GM23338 (cell line): ENCODE measurements at regions not wholly inside any gene's neighbourhood (a gene's known extent, or its start where the extent isn't known, plus 50 kb on each side); places are given as distances from the start of the nearest gene placed in this dataset.

Experiments
- ATAC-seq: fragments of 200-7000 bp; cut with Tn5 transposase; 3 replicates; pipeline ENCODE4 v1.9.1; 2020
- DNase-seq: peaks from one replicate; pipeline ENCODE4 v3.0.0-alpha.2; 2015; ENCODE audit warnings: low spot score
- H2AFZ ChIP-seq: fragments of 200-600 bp; sonication (generic); 2 replicates; pipeline ENCODE4 v1.8.0; 2016; ENCODE audit warnings: antibody characterized with exemption, mild to moderate bottlenecking, moderate library complexity
- H3F3A ChIP-seq: fragments of 200-600 bp; sonication (generic); replicated peaks from 2 replicates; pipeline ENCODE4 v1.8.0; 2017; ENCODE audit warnings: antibody characterized with exemption, mixed run types, low read depth
- H3K27ac ChIP-seq: fragments of 200-600 bp; sonication (generic); 2 replicates; pipeline ENCODE4 v1.6.1; 2016; ENCODE audit warnings: low read depth
- H3K27me3 ChIP-seq: fragments of 200-600 bp; sonication (generic); 2 replicates; pipeline ENCODE4 v1.8.0; 2016; ENCODE audit warnings: mild to moderate bottlenecking, mixed run types, moderate library complexity; ENCODE audit not compliant: insufficient read depth
- H3K36me3 ChIP-seq: fragments of 200-600 bp; sonication (generic); 2 replicates; pipeline ENCODE4 v1.8.0; 2016; ENCODE audit warnings: mild to moderate bottlenecking; ENCODE audit not compliant: insufficient read depth
- H3K4me1 ChIP-seq: fragments of 200-600 bp; sonication (generic); 2 replicates; pipeline ENCODE4 v1.8.0; 2016; ENCODE audit warnings: mild to moderate bottlenecking, moderate library complexity; ENCODE audit not compliant: insufficient read depth
- H3K4me2 ChIP-seq: fragments of 200-600 bp; sonication (generic); 2 replicates; pipeline ENCODE4 v1.7.1; 2017; ENCODE audit warnings: mixed run types
- H3K4me3 ChIP-seq: fragments of 200-600 bp; sonication (generic); 2 replicates; pipeline ENCODE4 v1.6.1; 2016; ENCODE audit warnings: mixed run types
- H3K79me2 ChIP-seq: fragments of 200-600 bp; sonication (generic); replicated peaks from 2 replicates; pipeline ENCODE4 v1.8.0; 2017; ENCODE audit warnings: mild to moderate bottlenecking; ENCODE audit not compliant: insufficient read depth
- H3K9me2 ChIP-seq: fragments of 200-600 bp; sonication (generic); 2 replicates; pipeline ENCODE4 v1.8.0; 2017; ENCODE audit not compliant: insufficient read depth
- H4K20me1 ChIP-seq: fragments of 200-600 bp; sonication (generic); replicated peaks from 2 replicates; pipeline ENCODE4 v1.8.0; 2017; ENCODE audit warnings: mild to moderate bottlenecking; ENCODE audit not compliant: insufficient read depth
- H3K27ac Mint-ChIP-seq: 2 replicates; pipeline ENCODE4 v1.8.0; 2020; ENCODE audit warnings: inconsistent platforms, mild to moderate bottlenecking, moderate library complexity, mixed read lengths
- H3K27me3 Mint-ChIP-seq: 3 replicates; pipeline ENCODE4 v1.8.0; 2022; ENCODE audit warnings: low read depth, mild to moderate bottlenecking, moderate library complexity, mixed read lengths, inconsistent platforms; ENCODE audit not compliant: insufficient read depth, poor library complexity
- H3K36me3 Mint-ChIP-seq: 3 replicates; pipeline ENCODE4 v1.8.0; 2021; ENCODE audit warnings: low read depth, mild to moderate bottlenecking, inconsistent platforms, moderate library complexity, mixed read lengths
- H3K4me1 Mint-ChIP-seq: 3 replicates; pipeline ENCODE4 v1.8.0; 2020; ENCODE audit warnings: mild to moderate bottlenecking, inconsistent platforms, mixed read lengths
- H3K4me3 Mint-ChIP-seq: 3 replicates; pipeline ENCODE4 v1.8.0; 2021; ENCODE audit warnings: moderate library complexity, mild to moderate bottlenecking, inconsistent platforms, mixed read lengths
- H3K9me3 Mint-ChIP-seq: 3 replicates; pipeline ENCODE4 v1.8.0; 2020; ENCODE audit warnings: moderate library complexity, mild to moderate bottlenecking, inconsistent platforms, mixed read lengths
- CREB1 ChIP-seq: fragments of 250-450 bp; sonication (Bioruptor Pico); IDR thresholded peaks from 2 replicates; pipeline ENCODE4 v1.5.0; 2020; ENCODE audit warnings: low read depth, mild to moderate bottlenecking, moderate library complexity
- EZH2phosphoT487 ChIP-seq: fragments of 200-600 bp; sonication (generic); IDR thresholded peaks from one replicate; pipeline ENCODE4 v1.8.1; 2018; ENCODE audit warnings: antibody characterized with exemption; ENCODE audit not compliant: unreplicated experiment
- NANOG ChIP-seq: IDR thresholded peaks from 2 replicates; pipeline ENCODE4 v1.6.1; 2016; ENCODE audit warnings: antibody characterized with exemption, borderline replicate concordance
- POLR2AphosphoS5 ChIP-seq: IDR thresholded peaks from 2 replicates; pipeline ENCODE4 v1.6.1; 2016; ENCODE audit warnings: antibody characterized with exemption, low read depth
- STAT1 ChIP-seq: IDR thresholded peaks from one replicate; pipeline ENCODE4 v1.6.1; 2016; ENCODE audit warnings: antibody characterized with exemption; ENCODE audit not compliant: unreplicated experiment
- ZNF114 ChIP-seq: fragments of 250-450 bp; sonication (Bioruptor Pico); IDR thresholded peaks from 2 replicates; pipeline ENCODE4 v1.5.0; 2020; ENCODE audit warnings: mild to moderate bottlenecking, moderate library complexity
- TF ChIP-seq, protein P1 (sequence below): IDR thresholded peaks from 2 replicates; pipeline ENCODE4 v1.6.1; 2016; ENCODE audit warnings: antibody characterized with exemption
- TF ChIP-seq, protein P2 (sequence below): fragments of 250-450 bp; sonication (Bioruptor Pico); IDR thresholded peaks from 2 replicates; pipeline ENCODE4 v1.5.0; 2020; ENCODE audit warnings: mild to moderate bottlenecking, moderate library complexity

DNA sequence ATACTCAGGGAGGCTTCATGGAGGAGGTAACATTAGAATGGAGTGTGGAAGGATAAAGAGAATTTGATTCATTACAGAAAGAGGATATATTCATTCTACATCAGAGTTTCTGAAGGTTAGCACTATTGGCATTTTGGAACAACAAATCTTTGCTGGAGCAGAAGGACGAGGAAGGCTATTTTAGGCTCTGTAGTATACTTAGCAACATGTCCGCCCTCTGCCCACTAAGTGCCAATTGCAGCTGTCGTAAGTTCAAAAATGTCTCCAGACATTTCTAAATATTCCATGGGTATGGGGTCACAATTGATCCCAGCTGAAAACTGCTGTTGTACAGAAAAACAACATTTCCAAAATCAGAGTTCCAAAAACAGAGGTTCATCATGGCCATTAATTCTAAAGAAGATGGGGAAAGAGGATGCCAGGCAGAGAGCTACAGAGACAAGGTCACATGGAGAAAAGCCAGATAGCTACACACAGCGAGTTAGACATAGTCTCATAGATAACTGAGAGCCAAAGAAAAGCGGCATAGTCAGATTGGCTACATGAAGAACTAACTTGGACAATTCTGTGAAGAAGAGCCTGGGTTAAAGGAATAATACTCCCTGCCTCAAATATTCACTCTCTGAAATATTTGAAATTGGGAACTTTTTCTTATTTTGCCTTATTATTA is 846.4 kb upstream of the CDH8 start:
- Histone ChIP-seq H3K79me2 (no peaks in the 10 kb centered on the region), H3F3A (no peaks in the 10 kb centered on the region), H3K4me2 (no peak overlapping the region), H3K27me3 (no peaks in the 10 kb centered on the region), H3K36me3 (no peaks in the 10 kb centered on the region), H4K20me1 (no peaks in the 10 kb centered on the region), H3K4me1 (no peaks in the 10 kb centered on the region), H3K27ac (no peak overlapping the region), H3K4me3 (no peak overlapping the region), H2AFZ (no peak overlapping the region), H3K9me2 (no peaks in the 10 kb centered on the region; the same call in 1 of the 2 replicates)
- Mint-ChIP-seq H3K4me3 (no peak overlapping the region), H3K9me3 (no peaks in the 10 kb centered on the region; the same call in 1 of the 3 replicates), H3K27me3 (no peaks in the 10 kb centered on the region), H3K27ac (no peak overlapping the region), H3K4me1 (no peaks in the 10 kb centered on the region), H3K36me3 (no peaks in the 10 kb centered on the region; the same call in 2 of the 3 replicates)
- ATAC-seq (no peak), DNase-seq (no peak)
- TF ChIP-seq EZH2phosphoT487 (no peak), STAT1 (no peak), ZNF114 (CRISPR knock-in tag) (no peak), POLR2AphosphoS5 (no peak), NANOG (no peak), CREB1 (CRISPR knock-in tag) (no peak)
- TF ChIP-seq, protein P1, sequence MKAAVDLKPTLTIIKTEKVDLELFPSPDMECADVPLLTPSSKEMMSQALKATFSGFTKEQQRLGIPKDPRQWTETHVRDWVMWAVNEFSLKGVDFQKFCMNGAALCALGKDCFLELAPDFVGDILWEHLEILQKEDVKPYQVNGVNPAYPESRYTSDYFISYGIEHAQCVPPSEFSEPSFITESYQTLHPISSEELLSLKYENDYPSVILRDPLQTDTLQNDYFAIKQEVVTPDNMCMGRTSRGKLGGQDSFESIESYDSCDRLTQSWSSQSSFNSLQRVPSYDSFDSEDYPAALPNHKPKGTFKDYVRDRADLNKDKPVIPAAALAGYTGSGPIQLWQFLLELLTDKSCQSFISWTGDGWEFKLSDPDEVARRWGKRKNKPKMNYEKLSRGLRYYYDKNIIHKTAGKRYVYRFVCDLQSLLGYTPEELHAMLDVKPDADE = no peak
- TF ChIP-seq, protein P2, sequence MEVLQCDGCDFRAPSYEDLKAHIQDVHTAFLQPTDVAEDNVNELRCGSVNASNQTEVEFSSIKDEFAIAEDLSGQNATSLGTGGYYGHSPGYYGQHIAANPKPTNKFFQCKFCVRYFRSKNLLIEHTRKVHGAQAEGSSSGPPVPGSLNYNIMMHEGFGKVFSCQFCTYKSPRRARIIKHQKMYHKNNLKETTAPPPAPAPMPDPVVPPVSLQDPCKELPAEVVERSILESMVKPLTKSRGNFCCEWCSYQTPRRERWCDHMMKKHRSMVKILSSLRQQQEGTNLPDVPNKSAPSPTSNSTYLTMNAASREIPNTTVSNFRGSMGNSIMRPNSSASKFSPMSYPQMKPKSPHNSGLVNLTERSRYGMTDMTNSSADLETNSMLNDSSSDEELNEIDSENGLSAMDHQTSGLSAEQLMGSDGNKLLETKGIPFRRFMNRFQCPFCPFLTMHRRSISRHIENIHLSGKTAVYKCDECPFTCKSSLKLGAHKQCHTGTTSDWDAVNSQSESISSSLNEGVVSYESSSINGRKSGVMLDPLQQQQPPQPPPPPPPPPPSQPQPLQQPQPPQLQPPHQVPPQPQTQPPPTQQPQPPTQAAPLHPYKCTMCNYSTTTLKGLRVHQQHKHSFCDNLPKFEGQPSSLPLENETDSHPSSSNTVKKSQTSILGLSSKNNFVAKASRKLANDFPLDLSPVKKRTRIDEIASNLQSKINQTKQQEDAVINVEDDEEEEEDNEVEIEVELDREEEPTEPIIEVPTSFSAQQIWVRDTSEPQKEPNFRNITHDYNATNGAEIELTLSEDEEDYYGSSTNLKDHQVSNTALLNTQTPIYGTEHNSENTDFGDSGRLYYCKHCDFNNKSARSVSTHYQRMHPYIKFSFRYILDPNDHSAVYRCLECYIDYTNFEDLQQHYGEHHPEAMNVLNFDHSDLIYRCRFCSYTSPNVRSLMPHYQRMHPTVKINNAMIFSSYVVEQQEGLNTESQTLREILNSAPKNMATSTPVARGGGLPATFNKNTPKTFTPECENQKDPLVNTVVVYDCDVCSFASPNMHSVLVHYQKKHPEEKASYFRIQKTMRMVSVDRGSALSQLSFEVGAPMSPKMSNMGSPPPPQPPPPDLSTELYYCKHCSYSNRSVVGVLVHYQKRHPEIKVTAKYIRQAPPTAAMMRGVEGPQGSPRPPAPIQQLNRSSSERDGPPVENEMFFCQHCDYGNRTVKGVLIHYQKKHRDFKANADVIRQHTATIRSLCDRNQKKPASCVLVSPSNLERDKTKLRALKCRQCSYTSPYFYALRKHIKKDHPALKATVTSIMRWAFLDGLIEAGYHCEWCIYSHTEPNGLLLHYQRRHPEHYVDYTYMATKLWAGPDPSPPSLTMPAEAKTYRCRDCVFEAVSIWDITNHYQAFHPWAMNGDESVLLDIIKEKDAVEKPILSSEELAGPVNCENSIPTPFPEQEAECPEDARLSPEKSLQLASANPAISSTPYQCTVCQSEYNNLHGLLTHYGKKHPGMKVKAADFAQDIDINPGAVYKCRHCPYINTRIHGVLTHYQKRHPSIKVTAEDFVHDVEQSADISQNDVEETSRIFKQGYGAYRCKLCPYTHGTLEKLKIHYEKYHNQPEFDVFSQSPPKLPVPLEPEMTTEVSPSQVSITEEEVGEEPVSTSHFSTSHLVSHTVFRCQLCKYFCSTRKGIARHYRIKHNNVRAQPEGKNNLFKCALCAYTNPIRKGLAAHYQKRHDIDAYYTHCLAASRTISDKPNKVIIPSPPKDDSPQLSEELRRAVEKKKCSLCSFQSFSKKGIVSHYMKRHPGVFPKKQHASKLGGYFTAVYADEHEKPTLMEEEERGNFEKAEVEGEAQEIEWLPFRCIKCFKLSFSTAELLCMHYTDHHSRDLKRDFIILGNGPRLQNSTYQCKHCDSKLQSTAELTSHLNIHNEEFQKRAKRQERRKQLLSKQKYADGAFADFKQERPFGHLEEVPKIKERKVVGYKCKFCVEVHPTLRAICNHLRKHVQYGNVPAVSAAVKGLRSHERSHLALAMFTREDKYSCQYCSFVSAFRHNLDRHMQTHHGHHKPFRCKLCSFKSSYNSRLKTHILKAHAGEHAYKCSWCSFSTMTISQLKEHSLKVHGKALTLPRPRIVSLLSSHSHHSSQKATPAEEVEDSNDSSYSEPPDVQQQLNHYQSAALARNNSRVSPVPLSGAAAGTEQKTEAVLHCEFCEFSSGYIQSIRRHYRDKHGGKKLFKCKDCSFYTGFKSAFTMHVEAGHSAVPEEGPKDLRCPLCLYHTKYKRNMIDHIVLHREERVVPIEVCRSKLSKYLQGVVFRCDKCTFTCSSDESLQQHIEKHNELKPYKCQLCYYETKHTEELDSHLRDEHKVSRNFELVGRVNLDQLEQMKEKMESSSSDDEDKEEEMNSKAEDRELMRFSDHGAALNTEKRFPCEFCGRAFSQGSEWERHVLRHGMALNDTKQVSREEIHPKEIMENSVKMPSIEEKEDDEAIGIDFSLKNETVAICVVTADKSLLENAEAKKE (CRISPR knock-in tag) = no peak
